GM12878 (cell line): ENCODE measurements at regions not wholly inside any gene's neighbourhood (a gene's known extent, or its start where the extent isn't known, plus 50 kb on each side); places are given as distances from the start of the nearest gene placed in this dataset.

Experiments used
- ATAC-seq: fragments of 200-7000 bp; cut with Tn5 transposase; 3 replicates; pipeline ENCODE4 v1.9.1; 2020; ENCODE audit warnings: mild to moderate bottlenecking, moderate library complexity
- BruUV-seq: library from RNA; stranded (reverse); fragments of 400-500 nt; replicated peaks from 2 replicates; lab custom pipeline; 2021; lab: Mats Ljungman, UMichigan
- CTCF ChIA-PET: fragments of 300-600 bp; sonication (Branson Sonifier 250); formaldehyde crosslinking; extraction: SDS; loops from one replicate; lab custom pipeline; 2021; ENCODE audit warnings: inconsistent platforms; lab: Yijun Ruan, JAX
- POLR2A ChIA-PET: fragments of 350-600 bp; formaldehyde crosslinking; extraction: SDS; loops from one replicate; lab custom pipeline; 2021; ENCODE audit warnings: inconsistent platforms; lab: Charles Lee
- RAD21 ChIA-PET: fragments of 300-600 bp; sonication (Branson Sonifier 250); formaldehyde crosslinking; loops from one replicate; lab custom pipeline; 2023; ENCODE audit warnings: antibody characterized with exemption; ENCODE audit not compliant: unreplicated experiment; lab: Charles Lee
- SMC1A ChIA-PET: fragments of 300-600 bp; sonication (Branson Sonifier 250); formaldehyde crosslinking; loops from one replicate; lab custom pipeline; 2023; ENCODE audit not compliant: unreplicated experiment, uncharacterized antibody; lab: Charles Lee
- DNase-seq: peaks from one replicate; pipeline ENCODE4 v3.0.0-alpha.2; 2011; ENCODE audit warnings: low read depth, low spot score
- FAIRE-seq: peaks from 3 replicates; lab custom pipeline; 2011; peaks lifted over from hg19 to GRCh38; lab: Jason Lieb, UNC
- H2AFZ ChIP-seq: 2 replicates; pipeline ENCODE4 v1.6.0; 2011; ENCODE audit warnings: low read depth, low read length, control low read depth; ENCODE audit not compliant: control insufficient read depth
- H3K27ac ChIP-seq: 2 replicates; pipeline ENCODE4 v1.5.1; 2011; ENCODE audit warnings: control low read depth; ENCODE audit not compliant: control insufficient read depth, insufficient read depth
- H3K27me3 ChIP-seq, 2 experiments: replicated peaks in 1 of 2; 2 replicates each; pipeline versions ENCODE4 v1.6.0 to v1.6.1; 2011; ENCODE audit warnings: low read length in 1 of 2; ENCODE audit not compliant: control insufficient read depth in 2 of 2, insufficient read depth in 2 of 2
- H3K36me3 ChIP-seq, 2 experiments: 2 replicates each; pipeline ENCODE4 v1.5.1; 2011; ENCODE audit warnings: low read length in 1 of 2; ENCODE audit not compliant: control insufficient read depth in 2 of 2, insufficient read depth in 2 of 2
- H3K4me1 ChIP-seq: 2 replicates; pipeline ENCODE4 v1.6.1; 2011; ENCODE audit warnings: mild to moderate bottlenecking, low read length, moderate library complexity, mixed read lengths; ENCODE audit not compliant: control insufficient read depth, insufficient read depth
- H3K4me2 ChIP-seq: 2 replicates; pipeline ENCODE4 v1.6.0; 2011; ENCODE audit warnings: control low read depth; ENCODE audit not compliant: control insufficient read depth, insufficient read depth
- H3K4me3 ChIP-seq: fragments of 200-600 bp; sonication (generic); 2 replicates; pipeline ENCODE4 v1.5.1; 2016
- H3K79me2 ChIP-seq: 2 replicates; pipeline ENCODE4 v1.6.0; 2011; ENCODE audit warnings: low read length; ENCODE audit not compliant: control insufficient read depth, insufficient read depth
- H3K9ac ChIP-seq: 2 replicates; pipeline ENCODE4 v1.8.0; 2011; ENCODE audit warnings: low read length, control low read depth, mixed read lengths; ENCODE audit not compliant: control insufficient read depth, insufficient read depth
- H3K9me3 ChIP-seq: replicated peaks from 3 replicates; pipeline ENCODE4 v1.5.1; 2011; ENCODE audit warnings: mild to moderate bottlenecking, low read length; ENCODE audit not compliant: control insufficient read depth, insufficient read depth
- H4K20me1 ChIP-seq: 2 replicates; pipeline ENCODE4 v1.6.0; 2011; ENCODE audit not compliant: control insufficient read depth, insufficient read depth
- ATF2 ChIP-seq: IDR thresholded peaks from 2 replicates; pipeline ENCODE4 v1.6.1; 2012; ENCODE audit warnings: low read length, inconsistent platforms
- CHD4 ChIP-seq: fragments of 200-600 bp; sonication (generic); IDR thresholded peaks from 2 replicates; pipeline ENCODE4 v1.6.1; 2016; ENCODE audit warnings: mild to moderate bottlenecking
- HDAC6 ChIP-seq: fragments of 200-600 bp; sonication (generic); IDR thresholded peaks from one replicate; pipeline ENCODE4 v1.8.0; 2017; ENCODE audit warnings: antibody characterized with exemption; ENCODE audit not compliant: unreplicated experiment
- IKZF1 ChIP-seq: fragments of 450-650 bp; conservative IDR thresholded peaks from 2 replicates; pipeline ENCODE4 v1.6.1; 2017; ENCODE audit warnings: antibody characterized with exemption, mild to moderate bottlenecking
- IKZF2 ChIP-seq, 2 experiments: fragments of 450-650 bp; IDR thresholded peaks; 2 replicates each; pipeline ENCODE4 v1.6.1; 2017; ENCODE audit warnings: mild to moderate bottlenecking in 2 of 2, moderate library complexity in 2 of 2
- MTA2 ChIP-seq: fragments of 450-650 bp; IDR thresholded peaks from 2 replicates; pipeline ENCODE4 v1.6.1; 2016; ENCODE audit warnings: low read depth, mild to moderate bottlenecking, moderate library complexity
- NFIC ChIP-seq: IDR thresholded peaks from 2 replicates; pipeline ENCODE4 v1.6.1; 2012; ENCODE audit warnings: low read depth, mild to moderate bottlenecking, inconsistent platforms, low read length, moderate library complexity
- PML ChIP-seq: IDR thresholded peaks from 2 replicates; pipeline ENCODE4 v1.6.1; 2012; ENCODE audit warnings: low read length, inconsistent platforms
- POLR2AphosphoS5 ChIP-seq: IDR thresholded peaks from 2 replicates; pipeline ENCODE4 v1.6.1; 2011; ENCODE audit warnings: mild to moderate bottlenecking, low read length, inconsistent platforms
- RUNX3 ChIP-seq: IDR thresholded peaks from 2 replicates; pipeline ENCODE4 v1.6.1; 2012; ENCODE audit warnings: low read length, inconsistent platforms
- SREBF2 ChIP-seq: IDR thresholded peaks from 2 replicates; pipeline ENCODE4 v1.6.1; 2012; ENCODE audit warnings: mild to moderate bottlenecking, low read length
- WGBS: methylation state at CpG from one replicate; pipeline ENCODE4 v1.1.6; 2016; ENCODE audit warnings: low lambda C conversion rate; ENCODE audit not compliant: insufficient replicate concordance, insufficient coverage; ENCODE audit errors: missing lambda C conversion rate; 5-methylcytosine and 5-hydroxymethylcytosine counted together
- in situ Hi-C: fragments of 300-500 bp; cut with MboI; formaldehyde crosslinking; loops from 9 replicates; pipeline ENCODE4 v1.14.3; 2018; ENCODE audit warnings: mixed read lengths
- intact Hi-C: fragments of 100-400 bp; cut with micrococcal nuclease; formaldehyde crosslinking; loops from one replicate; pipeline ENCODE4 v1.14.2; 2022; ENCODE audit not compliant: unreplicated experiment

- TF ChIP-seq NFIC (no peak), POLR2AphosphoS5 (no peak), SREBF2 (no peak), CHD4 (no peak), IKZF2 (IDR thresholded peaks at IDR 0.05) (no peak), IKZF1 (no peak), ATF2 (no peak), HDAC6 (no peak), RUNX3 (no peak), PML (no peak), MTA2 (no peak)
- TF ChIP-seq, all 136 proteins: peak for 0
- H3K9me3 ChIP-seq: no peaks in the 10 kb centered on the region; the same call in 2 of the 3 replicates
- no peaks in the 10 kb centered on the region for H3K79me2 ChIP-seq
- ChIA-PET RAD21 (no interaction called here), SMC1A (no interaction called here), POLR2A (no interaction called here), CTCF (no interaction called here)
- FAIRE-seq (no peak), ATAC-seq (no peak), DNase-seq (no peak)
- H3K27ac ChIP-seq: no peak overlapping the region
- intact Hi-C loops (no loop called here), in situ Hi-C loops (no loop called here)
- no peaks in the 10 kb centered on the region for H3K27me3 ChIP-seq
- no TSS peak for BruUV-seq
- no peaks in the 10 kb centered on the region for H4K20me1 ChIP-seq
- no peak overlapping the region for H3K4me3 ChIP-seq
- no peaks in the 10 kb centered on the region for H3K36me3 ChIP-seq
- H3K9ac ChIP-seq: no peak overlapping the region
- WGBS: 36% methylated on average over 6 of the region's 6 CpGs
- no peak overlapping the region for H3K4me2 ChIP-seq
- H3K4me1 ChIP-seq: no peaks in the 10 kb centered on the region
- H2AFZ ChIP-seq: no peak overlapping the region
Measured at GRCh38 chr22:47327241-47327640, 564.8 kb downstream of the TBC1D22A start.
